Prostate gland (tissue), 2 donors: ENCODE measurements at regions not wholly inside any gene's neighbourhood (a gene's known extent, or its start where the extent isn't known, plus 50 kb on each side); places are given as distances from the start of the nearest gene placed in this dataset.

Experiments used
- DNase-seq: peaks from one replicate; pipeline ENCODE4 v3.0.0-alpha.2; 2019; ENCODE audit warnings: low spot score
- H3K27ac ChIP-seq, 2 donors: fragments of 200-600 bp; sonication (generic); 2 replicates each; pipeline ENCODE4 v1.5.1; 2017 to 2019
- H3K27me3 ChIP-seq: fragments of 200-600 bp; sonication (generic); replicated peaks from 2 replicates; pipeline ENCODE4 v1.5.1; 2019; ENCODE audit not compliant: insufficient read depth
- H3K36me3 ChIP-seq, 2 donors: fragments of 200-600 bp; sonication (generic); 1 replicate in 1 of 2; 2 replicates in 1 of 2; pipeline versions ENCODE4 v1.5.1 to v1.8.1; 2017 to 2019
- H3K4me1 ChIP-seq: fragments of 200-600 bp; sonication (generic); replicated peaks from 2 replicates; pipeline ENCODE4 v1.5.1; 2019
- H3K4me3 ChIP-seq, 2 donors: fragments of 200-600 bp; sonication (generic); 2 replicates each; pipeline ENCODE4 v1.5.1; 2017 to 2019
- H3K9me3 ChIP-seq: fragments of 200-600 bp; sonication (generic); 2 replicates; pipeline ENCODE4 v1.5.1; 2017
- CTCF ChIP-seq, 4 experiments: fragments of 200-600 bp in 2 of 4; fragments of 450-650 bp in 2 of 4; sonication (generic) in 2 of 4; IDR thresholded peaks; 1 replicate in 3 of 4; 2 replicates in 1 of 4; pipeline ENCODE4 v1.5.1; 2016 to 2019; ENCODE audit warnings: antibody characterized with exemption in 4 of 4, mild to moderate bottlenecking in 2 of 4, moderate library complexity in 2 of 4
- POLR2A ChIP-seq: fragments of 450-650 bp; IDR thresholded peaks from one replicate; pipeline ENCODE4 v1.6.1; 2016; ENCODE audit warnings: antibody characterized with exemption, mild to moderate bottlenecking
- POLR2AphosphoS5 ChIP-seq: sonication (generic); formaldehyde crosslinking; IDR thresholded peaks from one replicate; pipeline ENCODE4 v1.6.1; 2017; ENCODE audit warnings: antibody characterized with exemption
- WGBS: methylation state at CpG from one replicate; pipeline ENCODE4 v1.1.5; 2018; 5-methylcytosine and 5-hydroxymethylcytosine counted together
- intact Hi-C: fragments of 100-400 bp; cut with DNase I; formaldehyde crosslinking; loops from one replicate; pipeline ENCODE4 v1.14.2; 2022

- H3K9me3 ChIP-seq = no peaks in the 10 kb centered on the region
- DNase-seq = no peak
- H3K27ac ChIP-seq = no peak overlapping the region
- no peak overlapping the region for H3K4me3 ChIP-seq
- WGBS = 75% methylated on average over 4 of the region's 4 CpGs
- TF ChIP-seq POLR2A (no peak), CTCF (IDR thresholded peaks at IDR 0.05) (no peak), POLR2AphosphoS5 (no peak)
- no peaks in the 10 kb centered on the region for H3K27me3 ChIP-seq
- intact Hi-C loops = no loop called here
- no peaks in the 10 kb centered on the region for H3K4me1 ChIP-seq
- H3K36me3 ChIP-seq = no peaks in the 10 kb centered on the region
Observed at GRCh38 chr2:52956118-52956517, 811.5 kb upstream of the CHAC2 start.

- DNase-seq = no peak
- H3K9me3 ChIP-seq = no peaks in the 10 kb centered on the region
- 41% methylated on average over 5 of the region's 5 CpGs for whole genome bisulfite sequencing
- no peaks in the 10 kb centered on the region for H3K36me3 ChIP-seq
- no peak overlapping the region for H3K4me3 ChIP-seq
- no peaks in the 10 kb centered on the region for H3K27me3 ChIP-seq
- no peaks in the 10 kb centered on the region for H3K4me1 ChIP-seq
- H3K27ac ChIP-seq = no peak overlapping the region
- intact Hi-C loops = no loop called here
- TF ChIP-seq POLR2AphosphoS5 = no peak
Observed at GRCh38 chr2:52955079-52955478, 812.5 kb upstream of the CHAC2 start.

DNA sequence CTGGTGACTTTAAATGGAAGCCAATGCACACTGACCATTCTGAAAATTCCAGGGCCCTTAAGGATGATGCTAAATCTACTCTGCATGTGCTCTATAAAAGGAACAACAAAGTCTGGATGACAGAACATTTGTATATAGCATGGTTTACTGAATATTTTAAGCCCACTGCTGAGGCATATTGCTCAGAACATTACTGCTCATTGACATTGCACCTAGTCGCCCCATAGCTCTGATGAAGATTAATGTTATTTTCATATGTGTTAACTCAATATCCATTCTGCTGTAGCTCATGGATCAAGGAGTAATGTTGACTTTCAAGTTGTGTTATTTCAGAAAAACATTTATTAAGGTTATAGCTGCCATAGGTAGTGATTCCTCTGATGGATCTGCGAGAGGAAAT, 827.5 kb upstream of the CHAC2 start:
- no peaks in the 10 kb centered on the region for H3K4me1 ChIP-seq
- TF ChIP-seq POLR2AphosphoS5 (no peak), CTCF (IDR thresholded peaks at IDR 0.05) (no peak), POLR2A (no peak)
- no peaks in the 10 kb centered on the region for H3K36me3 ChIP-seq
- no peaks in the 10 kb centered on the region for H3K9me3 ChIP-seq
- no peak overlapping the region for H3K4me3 ChIP-seq
- no peak overlapping the region for H3K27ac ChIP-seq
- no peaks in the 10 kb centered on the region for H3K27me3 ChIP-seq
- intact Hi-C loops = no loop called here
- WGBS = 92% methylated on average over 2 of the region's 2 CpGs
- no peak for DNase-seq

GRCh38 chr2:52939250-52939649, 828.4 kb upstream of the CHAC2 start:
- 84% methylated on average over 2 of the region's 2 CpGs for WGBS
- no peaks in the 10 kb centered on the region for H3K9me3 ChIP-seq
- H3K27me3 ChIP-seq = no peaks in the 10 kb centered on the region
- TF ChIP-seq CTCF (IDR thresholded peaks at IDR 0.05) (no peak), POLR2AphosphoS5 (no peak), POLR2A (no peak)
- intact Hi-C loops = no loop called here
- no peak overlapping the region for H3K4me3 ChIP-seq
- H3K36me3 ChIP-seq = no peaks in the 10 kb centered on the region
- H3K27ac ChIP-seq = no peak overlapping the region
- no peaks in the 10 kb centered on the region for H3K4me1 ChIP-seq
- DNase-seq = no peak

GRCh38 chr2:52936029-52936428, 831.6 kb upstream of the CHAC2 start:
- TF ChIP-seq CTCF (IDR thresholded peaks at IDR 0.05) (no peak), POLR2A (no peak), POLR2AphosphoS5 (no peak)
- no peaks in the 10 kb centered on the region for H3K4me1 ChIP-seq
- no peak overlapping the region for H3K4me3 ChIP-seq
- H3K36me3 ChIP-seq = no peaks in the 10 kb centered on the region
- 91% methylated on average over 4 of the region's 4 CpGs for WGBS
- no peaks in the 10 kb centered on the region for H3K27me3 ChIP-seq
- no peak overlapping the region for H3K27ac ChIP-seq
- no peaks in the 10 kb centered on the region for H3K9me3 ChIP-seq
- intact Hi-C loops = no loop called here
- no peak for DNase-seq
